HFFc6 (cell line): ENCODE measurements at regions not wholly inside any gene's neighbourhood (a gene's known extent, or its start where the extent isn't known, plus 50 kb on each side); places are given as distances from the start of the nearest gene placed in this dataset.

Experiments
- DNase-seq: peaks from one replicate; pipeline ENCODE4 v3.0.0-alpha.2; 2018
- H3K27ac Mint-ChIP-seq: 2 replicates; pipeline ENCODE4 v1.8.0; 2020; ENCODE audit warnings: mild to moderate bottlenecking, mixed read lengths
- H3K27me3 Mint-ChIP-seq: 2 replicates; pipeline ENCODE4 v1.8.0; 2021; ENCODE audit warnings: mild to moderate bottlenecking, moderate library complexity, mixed read lengths; ENCODE audit not compliant: insufficient read depth
- H3K36me3 Mint-ChIP-seq: 2 replicates; pipeline ENCODE4 v1.8.0; 2021; ENCODE audit warnings: low read depth, mixed read lengths
- H3K4me1 Mint-ChIP-seq: 2 replicates; pipeline ENCODE4 v1.8.0; 2020; ENCODE audit warnings: low read depth, mixed read lengths
- H3K4me3 Mint-ChIP-seq: 2 replicates; pipeline ENCODE4 v1.8.0; 2020; ENCODE audit warnings: mild to moderate bottlenecking, moderate library complexity, mixed read lengths
- H3K9me3 Mint-ChIP-seq: 2 replicates; pipeline ENCODE4 v1.8.0; 2020; ENCODE audit warnings: mild to moderate bottlenecking, mixed read lengths
- CTCF ChIP-seq: fragments of 200-600 bp; sonication (generic); IDR thresholded peaks from 2 replicates; pipeline ENCODE4 v1.5.0; 2021; ENCODE audit warnings: antibody characterized with exemption, mild to moderate bottlenecking

GRCh38 chr2:234240917-234241316 lies 190.4 kb downstream of the SPP2 start:
- Mint-ChIP-seq H3K9me3 (no peaks in the 10 kb centered on the region), H3K4me3 (no peak overlapping the region), H3K36me3 (peaks cover 10% of the 10 kb centered on the region; the same call in 1 of the 2 replicates), H3K27ac (peak overlapping the region; percentile 59), H3K4me1 (peaks cover 54% of the 10 kb centered on the region), H3K27me3 (peaks cover 1% of the 10 kb centered on the region; the same call in 1 of the 2 replicates)
- DNase-seq, result peak; percentile 47
- no peak for TF ChIP-seq CTCF

- DNase-seq, result no peak
- Mint-ChIP-seq H3K27ac (no peak overlapping the region), H3K36me3 (peaks cover 10% of the 10 kb centered on the region; the same call in 1 of the 2 replicates), H3K4me1 (no peaks in the 10 kb centered on the region), H3K4me3 (no peak overlapping the region), H3K27me3 (peaks cover 5% of the 10 kb centered on the region), H3K9me3 (no peaks in the 10 kb centered on the region)
- TF ChIP-seq CTCF, result no peak
Observed at GRCh38 chr2:234235191-234235590, 184.7 kb downstream of the SPP2 start.

GRCh38 chr2:234231460-234231859 lies 181.0 kb downstream of the SPP2 start:
- H3K4me3 Mint-ChIP-seq, result no peak overlapping the region
- TF ChIP-seq CTCF, result no peak
- H3K27ac Mint-ChIP-seq, result no peak overlapping the region
- DNase-seq, result no peak
- no peaks in the 10 kb centered on the region for H3K9me3 Mint-ChIP-seq
- no peaks in the 10 kb centered on the region for H3K36me3 Mint-ChIP-seq
- H3K27me3 Mint-ChIP-seq, result peaks cover 21% of the 10 kb centered on the region
- H3K4me1 Mint-ChIP-seq, result no peaks in the 10 kb centered on the region

GRCh38 chr2:234219046-234219310 lies 168.5 kb downstream of the SPP2 start:
- H3K9me3 Mint-ChIP-seq, result no peaks in the 10 kb centered on the region
- peaks cover 43% of the 10 kb centered on the region for H3K27me3 Mint-ChIP-seq
- no peak for DNase-seq
- no peak overlapping the region for H3K4me3 Mint-ChIP-seq
- no peak for TF ChIP-seq CTCF
- H3K36me3 Mint-ChIP-seq, result no peaks in the 10 kb centered on the region
- no peak overlapping the region for H3K27ac Mint-ChIP-seq
- H3K4me1 Mint-ChIP-seq, result peaks cover 10% of the 10 kb centered on the region; the same call in 1 of the 2 replicates

GRCh38 chr2:234218266-234219045 lies 168.0 kb downstream of the SPP2 start:
- H3K27ac Mint-ChIP-seq, result no peak overlapping the region
- H3K36me3 Mint-ChIP-seq, result no peaks in the 10 kb centered on the region
- H3K4me1 Mint-ChIP-seq, result peaks cover 10% of the 10 kb centered on the region; the same call in 1 of the 2 replicates
- no peak for DNase-seq
- TF ChIP-seq CTCF, result no peak
- H3K9me3 Mint-ChIP-seq, result no peaks in the 10 kb centered on the region
- no peak overlapping the region for H3K4me3 Mint-ChIP-seq
- peaks cover 43% of the 10 kb centered on the region for H3K27me3 Mint-ChIP-seq
